ENCODE measurements at regions not wholly inside any gene's neighbourhood (a gene's known extent, or its start where the extent isn't known, plus 50 kb on each side); places are given as distances from the start of the nearest gene placed in this dataset.

DNA sequence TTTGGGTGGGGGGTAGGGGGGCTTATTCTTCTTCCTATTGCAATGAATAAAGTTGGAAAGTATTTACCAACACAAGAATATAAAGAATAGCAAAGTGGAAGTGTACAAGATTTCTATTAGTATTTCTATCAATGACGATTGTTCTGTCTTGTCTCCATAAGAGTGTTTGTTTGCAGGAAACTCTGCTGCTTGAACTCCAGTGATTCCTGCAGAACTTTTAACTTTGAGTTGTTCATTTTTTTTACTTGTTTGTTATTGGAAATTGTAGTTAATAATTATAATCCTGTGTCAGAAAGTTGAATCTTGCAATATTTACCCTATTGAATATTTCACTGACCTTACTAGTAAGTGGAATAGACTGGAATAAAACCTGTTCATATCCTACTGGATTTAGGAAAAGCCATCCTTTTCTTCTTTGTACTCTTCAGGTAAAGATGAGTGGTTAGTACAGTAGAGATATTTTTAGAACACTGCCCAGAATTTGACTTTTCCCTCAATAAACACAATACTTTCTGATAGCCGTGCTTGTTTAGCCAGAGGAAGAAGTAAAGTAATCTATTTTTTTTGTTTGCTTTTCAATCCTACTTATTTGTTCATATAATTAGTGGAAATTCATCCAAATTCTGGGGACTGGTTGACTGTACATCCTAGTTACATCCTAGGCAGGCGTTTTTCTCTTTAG, 340.4 kb downstream of the TENT4A start:
- no peak overlapping the region for H3K27ac Mint-ChIP-seq
- TF ChIP-seq CTCF (IDR thresholded peaks at IDR 0.05; ENCODE audit: unreplicated experiment) = no peak
- no peaks in the 10 kb centered on the region for H3K36me3 Mint-ChIP-seq (ENCODE audit: insufficient read depth)
- peaks cover 12% of the 10 kb centered on the region for H3K9me3 Mint-ChIP-seq (ENCODE audit: low read depth)
- H3K27me3 Mint-ChIP-seq = no peaks in the 10 kb centered on the region
- H3K4me3 Mint-ChIP-seq (ENCODE audit: low read depth) = no peak overlapping the region
- H3K4me1 Mint-ChIP-seq (ENCODE audit: low read depth) = peaks cover 10% of the 10 kb centered on the region
- DNase-seq (ENCODE audit: low spot score, unreplicated experiment) = no peak

DNA sequence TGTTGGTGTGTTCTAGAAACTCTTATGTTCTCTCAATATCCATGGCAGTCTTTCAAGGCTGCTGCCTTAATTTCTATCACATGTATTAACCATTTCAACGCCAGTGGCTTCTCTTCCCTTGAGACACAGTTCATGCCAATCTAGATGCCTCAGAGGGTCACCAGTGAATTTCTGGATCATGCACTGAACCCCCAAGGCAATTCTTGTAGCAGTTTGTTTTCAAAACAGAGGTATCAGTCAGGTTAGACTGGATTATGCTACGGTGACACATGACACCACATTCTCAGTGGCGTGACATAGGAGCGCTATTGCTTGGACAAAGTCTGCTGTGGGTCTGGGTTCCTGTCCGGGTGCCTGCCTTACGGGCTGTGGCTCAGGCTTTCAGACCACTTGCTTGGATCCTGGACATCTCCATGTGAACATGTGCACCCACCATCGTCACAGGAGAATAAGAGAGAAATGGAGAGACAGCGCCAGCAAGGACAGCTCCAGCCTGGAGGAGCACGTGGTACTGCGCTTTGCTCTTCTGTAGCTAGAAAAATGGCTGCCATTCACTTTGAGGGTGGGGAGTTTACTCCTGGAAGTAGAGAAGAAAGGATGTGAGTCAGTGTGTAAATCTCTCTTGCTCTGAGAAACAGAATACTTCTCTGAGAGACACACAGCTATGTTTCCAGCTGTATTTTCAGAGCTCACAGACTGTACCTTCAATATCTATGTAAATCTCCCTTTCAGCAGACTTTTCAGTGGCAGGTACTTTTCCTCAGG, 329.3 kb upstream of the ADCY2 start:
- H3K4me3 Mint-ChIP-seq (ENCODE audit: low read depth) = no peak overlapping the region
- peaks cover 4% of the 10 kb centered on the region for H3K9me3 Mint-ChIP-seq (ENCODE audit: low read depth)
- H3K27ac Mint-ChIP-seq = no peak overlapping the region
- DNase-seq (ENCODE audit: low spot score, unreplicated experiment) = no peak
- no peak for TF ChIP-seq CTCF (IDR thresholded peaks at IDR 0.05; ENCODE audit: unreplicated experiment)
- H3K27me3 Mint-ChIP-seq = peaks cover 3% of the 10 kb centered on the region
- no peaks in the 10 kb centered on the region for H3K36me3 Mint-ChIP-seq (ENCODE audit: insufficient read depth)
- no peaks in the 10 kb centered on the region for H3K4me1 Mint-ChIP-seq (ENCODE audit: low read depth)

- H3K36me3 Mint-ChIP-seq (ENCODE audit: insufficient read depth) = no peaks in the 10 kb centered on the region
- H3K4me3 Mint-ChIP-seq (ENCODE audit: low read depth) = no peak overlapping the region
- TF ChIP-seq CTCF (IDR thresholded peaks at IDR 0.05; ENCODE audit: unreplicated experiment) = no peak
- no peaks in the 10 kb centered on the region for H3K4me1 Mint-ChIP-seq (ENCODE audit: low read depth)
- H3K9me3 Mint-ChIP-seq (ENCODE audit: low read depth) = no peaks in the 10 kb centered on the region
- no peak for DNase-seq (ENCODE audit: low spot score, unreplicated experiment)
- no peak overlapping the region for H3K27ac Mint-ChIP-seq
- H3K27me3 Mint-ChIP-seq = peaks cover 3% of the 10 kb centered on the region
Measured at GRCh38 chr5:7068156-7068555, 327.8 kb upstream of the ADCY2 start.

DNA sequence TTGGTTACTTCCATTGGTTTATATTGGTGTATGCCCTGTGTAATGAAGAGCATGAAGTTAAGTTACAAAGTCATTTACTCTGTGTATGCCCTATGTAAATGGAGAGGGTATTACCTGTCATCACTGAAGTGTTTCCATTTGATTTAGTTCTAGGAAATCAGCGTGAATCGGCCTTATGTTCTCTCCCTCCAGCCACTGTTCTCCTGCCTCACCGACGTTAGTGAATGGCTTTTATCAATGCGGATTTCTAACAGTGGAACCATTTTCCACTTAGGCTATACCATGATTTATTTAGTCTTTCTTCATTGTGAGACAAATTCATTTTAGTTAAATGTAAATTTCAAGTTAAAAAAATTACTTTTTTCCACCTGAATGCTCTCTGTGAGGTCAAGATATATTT, 327.0 kb upstream of the ADCY2 start:
- no peak overlapping the region for H3K4me3 Mint-ChIP-seq (ENCODE audit: low read depth)
- no peak for DNase-seq (ENCODE audit: low spot score, unreplicated experiment)
- H3K27me3 Mint-ChIP-seq = peaks cover 3% of the 10 kb centered on the region
- no peak for TF ChIP-seq CTCF (IDR thresholded peaks at IDR 0.05; ENCODE audit: unreplicated experiment)
- H3K36me3 Mint-ChIP-seq (ENCODE audit: insufficient read depth) = no peaks in the 10 kb centered on the region
- H3K27ac Mint-ChIP-seq = no peak overlapping the region
- H3K9me3 Mint-ChIP-seq (ENCODE audit: low read depth) = no peaks in the 10 kb centered on the region
- no peaks in the 10 kb centered on the region for H3K4me1 Mint-ChIP-seq (ENCODE audit: low read depth)

- H3K4me3 Mint-ChIP-seq (ENCODE audit: low read depth) = no peak overlapping the region
- no peak for DNase-seq (ENCODE audit: low spot score, unreplicated experiment)
- peaks cover 3% of the 10 kb centered on the region for H3K27me3 Mint-ChIP-seq
- H3K27ac Mint-ChIP-seq = no peak overlapping the region
- no peak for TF ChIP-seq CTCF (IDR thresholded peaks at IDR 0.05; ENCODE audit: unreplicated experiment)
- H3K9me3 Mint-ChIP-seq (ENCODE audit: low read depth) = no peaks in the 10 kb centered on the region
- no peaks in the 10 kb centered on the region for H3K36me3 Mint-ChIP-seq (ENCODE audit: insufficient read depth)
- no peaks in the 10 kb centered on the region for H3K4me1 Mint-ChIP-seq (ENCODE audit: low read depth)
Measured at GRCh38 chr5:7072188-7072587, 323.8 kb upstream of the ADCY2 start.

Data from progenitor cell of endocrine pancreas (in vitro differentiated cells).